H1 (cell line): ENCODE measurements at regions not wholly inside any gene's neighbourhood (a gene's known extent, or its start where the extent isn't known, plus 50 kb on each side); places are given as distances from the start of the nearest gene placed in this dataset.

Experiments used
- CTCF ChIA-PET: fragments of 300-600 bp; sonication (Branson Sonifier 250); formaldehyde crosslinking; loops from one replicate; lab custom pipeline; 2021; ENCODE audit not compliant: partially characterized antibody; lab: Charles Lee
- POLR2A ChIA-PET: fragments of 300-600 bp; sonication (Branson Sonifier 250); formaldehyde crosslinking; loops from one replicate; lab custom pipeline; 2021; ENCODE audit warnings: inconsistent platforms; ENCODE audit not compliant: partially characterized antibody; lab: Charles Lee
- DNase-seq, 2 experiments: peaks; one replicate each; pipeline versions ENCODE4 v3.0.0 to v3.0.0-alpha.2; 2010 to 2022; ENCODE audit warnings: low spot score in 2 of 2, low read depth in 1 of 2, mixed read lengths in 1 of 2
- FAIRE-seq: peaks from 2 replicates; lab custom pipeline; 2011; peaks lifted over from hg19 to GRCh38; lab: Jason Lieb, UNC
- H2AFZ ChIP-seq: 2 replicates; pipeline ENCODE4 v1.8.1; 2012; ENCODE audit warnings: low read length, inconsistent platforms
- H2AK5ac ChIP-seq: 2 replicates; pipeline ENCODE4 v1.6.1; 2013; ENCODE audit warnings: low read depth, low read length
- H2BK120ac ChIP-seq: replicated peaks from 2 replicates; pipeline ENCODE3; 2013; ENCODE audit warnings: low read depth, low read length, inconsistent platforms
- H2BK12ac ChIP-seq: 2 replicates; pipeline ENCODE4 v1.6.1; 2013; ENCODE audit warnings: low read depth, low read length
- H2BK15ac ChIP-seq: 2 replicates; pipeline ENCODE4 v1.6.1; 2013; ENCODE audit warnings: low read length
- H2BK20ac ChIP-seq: 2 replicates; pipeline ENCODE4 v1.6.1; 2013; ENCODE audit warnings: low read length
- H2BK5ac ChIP-seq: 2 replicates; pipeline ENCODE4 v1.6.1; 2013; ENCODE audit warnings: low read depth, low read length
- H3K14ac ChIP-seq: 2 replicates; pipeline ENCODE4 v1.6.1; 2013; ENCODE audit warnings: inconsistent platforms; ENCODE audit not compliant: insufficient read length
- H3K18ac ChIP-seq: 2 replicates; pipeline ENCODE4 v1.6.1; 2013; ENCODE audit warnings: low read length; ENCODE audit errors: extremely low read depth
- H3K23ac ChIP-seq: 2 replicates; pipeline ENCODE4 v1.6.1; 2013; ENCODE audit warnings: inconsistent platforms; ENCODE audit not compliant: insufficient read length
- H3K23me2 ChIP-seq: 2 replicates; pipeline ENCODE4 v1.6.1; 2013; ENCODE audit warnings: low read depth, low read length
- H3K27ac ChIP-seq: 2 replicates; pipeline ENCODE4 v1.6.1; 2011; ENCODE audit warnings: low read depth, low read length, inconsistent platforms
- H3K27me3 ChIP-seq, 4 experiments: replicated peaks in 1 of 4; 1 replicate in 1 of 4; 2 replicates in 3 of 4; pipeline versions ENCODE4 v1.6.1 to v1.8.1; 2011 to 2013; ENCODE audit warnings: low read length in 3 of 4, mild to moderate bottlenecking in 3 of 4, inconsistent platforms in 2 of 4, mixed read lengths in 2 of 4, moderate library complexity in 1 of 4; ENCODE audit not compliant: control insufficient read depth in 3 of 4, insufficient read depth in 3 of 4; ENCODE audit errors: extremely low read depth in 1 of 4
- H3K36me3 ChIP-seq, 4 experiments: 2 replicates each; pipeline versions ENCODE4 v1.6.1 to v1.8.1; 2011 to 2013; ENCODE audit warnings: mild to moderate bottlenecking in 4 of 4, low read length in 3 of 4, moderate library complexity in 2 of 4, control low read depth in 1 of 4, inconsistent platforms in 1 of 4; ENCODE audit not compliant: insufficient read depth in 4 of 4, control insufficient read depth in 2 of 4
- H3K4ac ChIP-seq: replicated peaks from 2 replicates; pipeline ENCODE3; 2013; ENCODE audit warnings: low read length, low read depth, mixed read lengths, inconsistent platforms; ENCODE audit not compliant: insufficient read length
- H3K4me1 ChIP-seq, 4 experiments: replicated peaks in 1 of 4; 1 replicate in 1 of 4; 2 replicates in 3 of 4; pipeline versions ENCODE4 v1.6.1 to v1.8.1; 2011 to 2013; ENCODE audit warnings: low read length in 3 of 4, inconsistent platforms in 2 of 4, mixed read lengths in 1 of 4; ENCODE audit not compliant: insufficient read depth in 4 of 4, control insufficient read depth in 3 of 4
- H3K4me2 ChIP-seq, 2 experiments: 2 replicates each; pipeline versions ENCODE4 v1.6.1 to v1.8.1; 2011 to 2013; ENCODE audit warnings: low read depth in 2 of 2, low read length in 2 of 2, control low read depth in 1 of 2, inconsistent platforms in 1 of 2, mild to moderate bottlenecking in 1 of 2; ENCODE audit not compliant: insufficient read depth in 1 of 2
- H3K4me3 ChIP-seq, 4 experiments: fragments of 200-600, 300-600 bp in 1 of 4; sonication (generic), shearing (Covaris generic), sonication (Bioruptor Twin) in 1 of 4; 2 replicates each; pipeline versions ENCODE4 v1.5.1 to v1.8.1; 2011 to 2016; ENCODE audit warnings: low read length in 4 of 4, low read depth in 3 of 4, control low read depth in 2 of 4, inconsistent platforms in 2 of 4, mild to moderate bottlenecking in 2 of 4, mixed read lengths in 1 of 4, moderate library complexity in 1 of 4; ENCODE audit not compliant: insufficient read depth in 2 of 4; ENCODE audit errors: extremely low read depth in 1 of 4
- H3K56ac ChIP-seq: replicated peaks from 2 replicates; pipeline ENCODE3; 2013; ENCODE audit warnings: low read depth, mild to moderate bottlenecking, mixed read lengths, low read length, inconsistent platforms; ENCODE audit not compliant: insufficient read length
- H3K79me1 ChIP-seq: 2 replicates; pipeline ENCODE4 v1.6.1; 2013; ENCODE audit warnings: low read depth, low read length, control low read depth
- H3K79me2 ChIP-seq, 2 experiments: 2 replicates each; pipeline versions ENCODE4 v1.6.1 to v1.8.1; 2012 to 2013; ENCODE audit warnings: low read length in 2 of 2, mild to moderate bottlenecking in 2 of 2, inconsistent platforms in 1 of 2; ENCODE audit not compliant: insufficient read depth in 2 of 2, control insufficient read depth in 1 of 2
- H3K9ac ChIP-seq, 4 experiments: replicated peaks in 1 of 4; 1 replicate in 1 of 4; 2 replicates in 3 of 4; pipeline versions ENCODE4 v1.6.1 to v1.8.1; 2011 to 2013; ENCODE audit warnings: low read depth in 3 of 4, low read length in 3 of 4, control low read depth in 2 of 4, mild to moderate bottlenecking in 2 of 4, moderate library complexity in 2 of 4, inconsistent platforms in 1 of 4; ENCODE audit errors: extremely low read depth in 1 of 4
- H3K9me3 ChIP-seq, 2 experiments: 2 replicates each; pipeline versions ENCODE4 v1.6.1 to v1.8.1; 2012 to 2013; ENCODE audit warnings: mild to moderate bottlenecking in 2 of 2, moderate library complexity in 2 of 2, control low read depth in 1 of 2, inconsistent platforms in 1 of 2, low read depth in 1 of 2, low read length in 1 of 2, mixed read lengths in 1 of 2; ENCODE audit not compliant: insufficient read depth in 2 of 2
- H4K20me1 ChIP-seq, 2 experiments: replicated peaks in 1 of 2; 2 replicates each; pipeline versions ENCODE3 to v1.8.1; 2011 to 2013; ENCODE audit warnings: inconsistent platforms in 2 of 2, low read length in 2 of 2, mild to moderate bottlenecking in 1 of 2; ENCODE audit not compliant: insufficient read depth in 2 of 2, control insufficient read depth in 1 of 2
- H4K5ac ChIP-seq: 2 replicates; pipeline ENCODE4 v1.6.1; 2013; ENCODE audit warnings: low read length, low read depth, mixed read lengths, inconsistent platforms; ENCODE audit not compliant: insufficient read length
- H4K8ac ChIP-seq: 2 replicates; pipeline ENCODE4 v1.8.0; 2013; ENCODE audit warnings: mild to moderate bottlenecking, moderate library complexity, low read length, inconsistent platforms; ENCODE audit not compliant: insufficient read depth; ENCODE audit errors: extremely low read depth
- H4K91ac ChIP-seq: replicated peaks from 2 replicates; pipeline ENCODE3; 2013; ENCODE audit warnings: low read length, mixed read lengths, inconsistent platforms; ENCODE audit not compliant: insufficient read length
- CTBP2 ChIP-seq: IDR thresholded peaks from 2 replicates; pipeline ENCODE4 v1.7.0; 2011; ENCODE audit warnings: borderline replicate concordance, mild to moderate bottlenecking, moderate library complexity, mixed read lengths, low read length; ENCODE audit not compliant: insufficient read depth, insufficient read length
- KDM1A ChIP-seq: fragments of 200-600, 300-600 bp; sonication (generic); IDR thresholded peaks from 2 replicates; pipeline ENCODE4 v1.7.1; 2016; ENCODE audit warnings: mild to moderate bottlenecking, low read length, borderline replicate concordance
- MAX ChIP-seq: IDR thresholded peaks from 2 replicates; pipeline ENCODE4 v1.6.1; 2012; ENCODE audit warnings: inconsistent platforms
- NANOG ChIP-seq: IDR thresholded peaks from 2 replicates; pipeline ENCODE4 v1.6.1; 2011; ENCODE audit warnings: low read length, low read depth, mild to moderate bottlenecking, inconsistent platforms; ENCODE audit not compliant: insufficient read depth, poor library complexity, severe bottlenecking
- POLR2AphosphoS5 ChIP-seq: IDR thresholded peaks from 2 replicates; pipeline ENCODE4 v1.6.1; 2011; ENCODE audit warnings: low read depth, low read length
- RFX5 ChIP-seq: IDR thresholded peaks from 2 replicates; pipeline ENCODE4 v1.6.1; 2011; ENCODE audit warnings: low read depth, low read length, improper control_type of control experiment, borderline replicate concordance
- SP4 ChIP-seq: IDR thresholded peaks from 2 replicates; pipeline ENCODE4 v1.6.1; 2012; ENCODE audit warnings: low read length, inconsistent platforms
- YY1 ChIP-seq: IDR thresholded peaks from 2 replicates; pipeline ENCODE4 v1.6.1; 2011; ENCODE audit warnings: low read depth, mild to moderate bottlenecking, low read length

GRCh38 chr2:118301248-118301647, 213.0 kb downstream of the INSIG2 start:
- Histone ChIP-seq H3K36me3 (no peaks in the 10 kb centered on the region), H2BK15ac (no peak overlapping the region), H3K23me2 (0 out of 2 replicates have a peak, but pooled peaks cover 2% of the 10 kb centered on the region)
- no peak for FAIRE-seq
- TF ChIP-seq YY1, result no peak
- no peak for TF ChIP-seq SP4
- TF ChIP-seq MAX, result no peak
- TF ChIP-seq POLR2AphosphoS5, result no peak
- TF ChIP-seq KDM1A, result no peak
- no peak for TF ChIP-seq NANOG
- no peak for TF ChIP-seq RFX5
- no peak for TF ChIP-seq CTBP2
- TF ChIP-seq, all 59 proteins: peak for 0
- Histone ChIP-seq H4K5ac (no peak overlapping the region), H4K20me1 (no peaks in the 10 kb centered on the region), H3K4me1 (peaks cover 0 to 3% (median 0%) of the 10 kb centered on the region in 4 experiments; a peak in 1 of 7 replicates), H3K27me3 (no peaks in the 10 kb centered on the region), H3K23ac (no peak overlapping the region), H4K91ac (no peak overlapping the region), H2BK5ac (no peak overlapping the region), H2AK5ac (no peak overlapping the region), H3K79me1 (no peaks in the 10 kb centered on the region), H4K8ac (no peak overlapping the region), H3K27ac (no peak overlapping the region), H3K4ac (no peak overlapping the region), H3K14ac (no peak overlapping the region), H3K79me2 (no peaks in the 10 kb centered on the region), H3K9ac (no peak overlapping the region), H3K56ac (no peak overlapping the region), H3K18ac (no peak overlapping the region), H3K9me3 (no peaks in the 10 kb centered on the region), H2AFZ (no peak overlapping the region), H2BK20ac (no peak overlapping the region), H3K4me3 (no peak overlapping the region), H3K4me2 (no peak overlapping the region), H2BK120ac (no peak overlapping the region), H2BK12ac (no peak overlapping the region; the same call in 1 of the 2 replicates)
- ChIA-PET POLR2A (no interaction called here), CTCF (interaction anchor here (1.6 kb wide), 1 partner anchor 17 kb away, joined by 3 read pairs; no protein-coding TSS in a partner anchor)
- no peak for DNase-seq
